OCI-M1 (cell line): ENCODE measurements at regions not wholly inside any gene's neighbourhood (a gene's known extent, or its start where the extent isn't known, plus 50 kb on each side); places are given as distances from the start of the nearest gene placed in this dataset.
A peak's percentile ranks its signal among the peaks of the same experiment; 100 is the strongest.

Experiments used
- DNase-seq: peaks from one replicate; lab custom pipeline; 2025; lab: John Stamatoyannopoulos, UW

GRCh38 chr7:85890244-85890811, 703.5 kb upstream of the SEMA3D start:
- peak; percentile 73 for DNase-seq

- no peak for DNase-seq
Observed at GRCh38 chr7:85887133-85887532, 700.3 kb upstream of the SEMA3D start.

GRCh38 chr7:85882335-85882734, 695.5 kb upstream of the SEMA3D start:
- DNase-seq = no peak

GRCh38 chr7:85875398-85875797, 688.5 kb upstream of the SEMA3D start:
- no peak for DNase-seq

- DNase-seq = no peak
Observed at GRCh38 chr7:85866540-85866939, 679.7 kb upstream of the SEMA3D start.

GRCh38 chr7:85851571-85852193, 664.8 kb upstream of the SEMA3D start:
- peak; percentile 76 for DNase-seq

GRCh38 chr7:85850381-85850780, 663.5 kb upstream of the SEMA3D start:
- no peak for DNase-seq

GRCh38 chr7:85840554-85840953, 653.7 kb upstream of the SEMA3D start:
- peak; percentile 89 for DNase-seq

- DNase-seq = no peak
Observed at GRCh38 chr7:85833066-85833465, 646.2 kb upstream of the SEMA3D start.

GRCh38 chr7:85830982-85831381, 644.1 kb upstream of the SEMA3D start:
- DNase-seq = no peak

GRCh38 chr7:85829817-85830432, 643.1 kb upstream of the SEMA3D start:
- peak; percentile 63 for DNase-seq

GRCh38 chr7:85829176-85829575, 642.3 kb upstream of the SEMA3D start:
- DNase-seq = no peak

- no peak for DNase-seq
Observed at GRCh38 chr7:85828614-85829013, 641.8 kb upstream of the SEMA3D start.

- no peak for DNase-seq
Observed at GRCh38 chr7:85823396-85824080, 636.7 kb upstream of the SEMA3D start.

- DNase-seq = no peak
Observed at GRCh38 chr7:85821926-85822325, 635.1 kb upstream of the SEMA3D start.

GRCh38 chr7:85820702-85821443, 634.0 kb upstream of the SEMA3D start:
- DNase-seq = no peak

GRCh38 chr7:85815526-85815925, 628.7 kb upstream of the SEMA3D start:
- no peak for DNase-seq

- DNase-seq = peak; percentile 29
Observed at GRCh38 chr7:85806321-85806720, 619.5 kb upstream of the SEMA3D start.

- DNase-seq = no peak
Observed at GRCh38 chr7:85805656-85806055, 618.8 kb upstream of the SEMA3D start.

- no peak for DNase-seq
Observed at GRCh38 chr7:85805249-85805648, 618.4 kb upstream of the SEMA3D start.

GRCh38 chr7:85802211-85802610, 615.4 kb upstream of the SEMA3D start:
- DNase-seq = no peak

GRCh38 chr7:85796956-85797355, 610.1 kb upstream of the SEMA3D start:
- DNase-seq = no peak
